GM19452 (cell line): ENCODE measurements at regions not wholly inside any gene's neighbourhood (a gene's known extent, or its start where the extent isn't known, plus 50 kb on each side); places are given as distances from the start of the nearest gene placed in this dataset.
"Not testable (repeated sequence)": the region's sequence is repeated elsewhere in the genome, so short reads cannot be mapped to it uniquely, and the experiment has no call there.

Source experiments
- ATAC-seq: cut with Tn5 transposase; IDR thresholded peaks from one replicate; pipeline ENCODE4 v1.9.1; 2021; ENCODE audit not compliant: unreplicated experiment

DNA sequence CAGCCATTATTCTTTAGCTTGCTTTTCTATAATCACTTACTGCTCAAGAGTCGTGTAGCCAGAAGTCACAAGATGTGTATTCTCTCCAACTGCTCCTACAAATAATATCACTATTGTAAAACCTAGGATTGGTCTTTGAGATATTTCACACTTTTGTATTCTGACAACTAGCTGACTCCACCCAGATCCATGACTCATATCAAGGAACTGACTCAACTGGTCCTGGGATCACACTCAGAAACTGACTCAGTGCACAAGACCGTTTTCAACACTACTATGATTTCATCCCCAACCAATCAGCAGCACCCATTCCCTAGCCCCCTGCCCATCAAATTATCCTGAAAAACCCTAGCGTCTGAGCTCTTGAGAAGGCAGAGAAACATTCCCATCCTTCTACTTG is 56.5 kb upstream of the ORC5 start:
- no peak for ATAC-seq

DNA sequence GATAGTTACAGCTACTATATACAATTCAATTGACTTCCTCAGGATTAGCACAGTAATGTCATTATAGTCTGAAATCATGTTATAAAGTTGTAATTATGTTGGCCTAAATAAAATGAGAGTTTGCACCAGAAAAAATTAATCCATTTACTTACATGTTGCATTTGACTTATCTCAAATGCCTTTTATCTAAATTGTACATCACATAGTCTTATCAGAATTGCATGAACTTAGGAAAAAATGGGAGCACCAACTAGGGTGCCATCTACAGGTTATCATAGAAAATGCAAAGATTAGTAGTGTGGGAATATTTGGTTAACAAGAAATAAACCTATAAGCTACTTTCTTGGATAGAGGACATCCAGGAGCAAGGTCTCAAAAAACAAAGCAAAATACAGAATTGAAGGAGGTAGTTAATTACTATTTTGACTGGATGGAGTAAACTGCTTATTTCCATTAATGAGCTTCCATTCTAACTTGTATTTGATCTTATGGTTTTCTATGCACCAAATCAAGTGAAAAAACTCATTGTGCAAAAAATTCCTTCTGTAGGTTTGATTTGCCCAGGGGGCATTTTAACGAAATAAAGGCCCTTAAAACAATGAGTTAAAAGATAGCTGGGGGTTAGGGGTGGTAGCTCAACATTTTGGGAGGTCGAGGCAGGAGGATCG is 60.0 kb upstream of the ORC5 start:
- ATAC-seq, result no peak

DNA sequence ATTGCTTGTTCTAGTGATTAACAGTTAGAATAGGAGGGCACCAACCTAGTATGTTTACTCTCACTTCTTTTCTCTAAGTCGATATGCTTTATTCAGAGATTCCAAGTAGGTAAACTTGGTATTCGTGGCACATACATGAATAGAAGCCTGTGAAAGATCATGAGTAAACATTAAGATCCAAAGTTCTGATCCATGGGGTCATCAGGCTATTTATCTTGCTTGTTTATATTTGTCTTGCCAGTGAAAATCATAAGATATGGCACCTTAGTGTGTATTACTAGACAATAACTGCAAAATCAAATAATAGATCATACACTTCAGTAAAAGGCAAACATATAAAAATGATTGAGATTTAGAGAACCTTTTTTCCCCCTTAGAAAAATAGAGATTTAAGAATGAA is 56.5 kb upstream of the LHFPL3 start:
- no peak for ATAC-seq

DNA sequence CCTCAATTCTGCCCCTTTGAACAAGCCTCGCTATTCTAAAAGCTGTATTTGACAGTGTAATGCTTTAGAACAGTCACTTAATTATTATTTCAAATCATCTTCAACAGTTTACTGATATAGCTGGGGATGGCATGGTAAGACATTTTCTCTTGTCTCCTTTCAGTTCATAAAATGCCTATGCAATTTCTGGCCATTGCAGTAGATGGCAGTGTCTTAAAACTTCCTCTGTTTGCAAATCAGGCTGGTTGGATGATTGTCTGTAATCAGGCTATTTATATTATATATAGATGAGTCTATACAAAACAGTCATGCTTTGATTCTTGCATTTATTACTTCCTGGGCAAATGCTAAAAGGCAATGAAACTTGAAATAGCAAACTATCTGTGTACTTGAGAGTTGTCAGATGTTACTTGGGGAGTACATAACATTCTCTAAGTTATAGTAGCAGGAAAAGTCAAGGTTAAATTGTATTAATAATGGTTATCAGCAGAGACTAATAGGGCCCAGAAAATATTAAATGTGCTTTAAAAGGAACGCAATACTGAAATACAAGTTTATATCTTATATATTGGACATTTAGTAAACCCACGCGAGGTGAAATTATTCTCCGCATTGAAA is 55.5 kb upstream of the LHFPL3 start:
- ATAC-seq, result peak; percentile 67

DNA sequence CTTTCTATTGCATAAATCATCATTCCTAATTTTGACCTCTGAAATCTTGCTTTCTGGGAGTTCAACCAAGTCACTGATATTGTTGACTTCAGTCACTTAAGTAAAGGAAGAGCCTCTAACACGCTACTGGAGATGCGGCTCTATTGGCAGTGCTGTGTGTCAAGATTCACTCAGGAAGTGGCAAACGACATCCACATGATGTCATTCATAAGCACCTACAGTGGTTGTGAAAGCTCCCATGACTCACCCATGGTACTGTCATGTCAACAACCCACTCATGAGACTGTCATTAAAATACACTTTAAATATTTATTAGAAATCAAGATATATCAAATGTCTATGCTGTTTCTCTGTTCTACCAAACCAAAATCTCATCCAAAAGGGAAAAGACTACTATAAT is 52.5 kb upstream of the LHFPL3 start:
- no peak for ATAC-seq

DNA sequence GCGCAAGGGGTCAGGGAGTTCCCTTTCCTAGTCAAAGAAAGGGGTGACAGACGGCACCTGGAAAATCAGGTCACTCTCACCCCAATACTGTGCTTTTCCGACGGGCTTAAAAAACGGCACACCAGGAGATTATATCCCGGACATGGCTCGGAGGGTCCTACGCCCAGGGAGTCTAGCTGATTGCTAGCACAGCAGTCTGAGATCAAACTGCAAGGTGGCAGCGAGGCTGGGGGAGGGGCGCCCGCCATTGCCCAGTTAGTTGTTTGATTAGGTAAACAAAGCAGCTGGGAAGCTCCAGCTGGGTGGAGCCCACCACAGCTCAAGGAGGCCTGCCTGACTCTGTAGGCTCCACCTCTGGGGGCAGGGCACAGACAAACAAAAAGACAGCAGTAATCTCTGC is 51.7 kb upstream of the LHFPL3 start:
- not testable (repeated sequence) for ATAC-seq
